H9 (cell line): ENCODE measurements at regions not wholly inside any gene's neighbourhood (a gene's known extent, or its start where the extent isn't known, plus 50 kb on each side); places are given as distances from the start of the nearest gene placed in this dataset.

Source experiments
- DNase-seq: peaks from one replicate; pipeline ENCODE4 v3.0.0-alpha.2; 2017
- H2AFZ ChIP-seq: one replicate; pipeline ENCODE4 v1.6.1; 2013; ENCODE audit warnings: mild to moderate bottlenecking, low read length, control low read depth, moderate library complexity
- H2AK5ac ChIP-seq: 2 replicates; pipeline ENCODE4 v1.6.1; 2013; ENCODE audit warnings: low read length, control low read depth, mixed read lengths; ENCODE audit not compliant: insufficient read length
- H2BK120ac ChIP-seq: one replicate; pipeline ENCODE4 v1.6.1; 2013; ENCODE audit warnings: low read depth, mild to moderate bottlenecking, low read length, control low read depth, inconsistent platforms; ENCODE audit not compliant: poor library complexity, severe bottlenecking
- H2BK12ac ChIP-seq: 2 replicates; pipeline ENCODE4 v1.6.1; 2013; ENCODE audit warnings: low read length, control low read depth, mixed read lengths, low read depth; ENCODE audit not compliant: insufficient read length
- H2BK15ac ChIP-seq: 2 replicates; pipeline ENCODE4 v1.6.1; 2013; ENCODE audit warnings: low read depth, low read length, control low read depth
- H2BK20ac ChIP-seq: one replicate; pipeline ENCODE4 v1.6.1; 2013; ENCODE audit warnings: low read depth, mild to moderate bottlenecking, low read length, control low read depth, inconsistent platforms; ENCODE audit not compliant: poor library complexity, severe bottlenecking
- H2BK5ac ChIP-seq: 2 replicates; pipeline ENCODE4 v1.6.1; 2013; ENCODE audit warnings: low read length, control low read depth, mixed read lengths; ENCODE audit not compliant: insufficient read length
- H3K14ac ChIP-seq: 2 replicates; pipeline ENCODE4 v1.6.1; 2013; ENCODE audit warnings: low read length, control low read depth; ENCODE audit not compliant: insufficient read depth
- H3K18ac ChIP-seq: 2 replicates; pipeline ENCODE4 v1.6.1; 2013; ENCODE audit warnings: low read depth, mild to moderate bottlenecking, mixed read lengths, low read length, control low read depth; ENCODE audit not compliant: insufficient read length
- H3K23ac ChIP-seq: 2 replicates; pipeline ENCODE4 v1.6.1; 2013; ENCODE audit warnings: low read length, control low read depth, mixed read lengths, low read depth; ENCODE audit not compliant: insufficient read length
- H3K23me2 ChIP-seq: 2 replicates; pipeline ENCODE4 v1.6.1; 2013; ENCODE audit warnings: low read depth, mild to moderate bottlenecking, mixed read lengths, low read length, control low read depth; ENCODE audit not compliant: insufficient read length, poor library complexity, severe bottlenecking
- H3K27ac ChIP-seq: 2 replicates; pipeline ENCODE4 v1.5.1; 2013; ENCODE audit warnings: low read length, control low read depth, mixed read lengths, low read depth; ENCODE audit not compliant: insufficient read length
- H3K27me3 ChIP-seq: 2 replicates; pipeline ENCODE4 v1.6.1; 2013; ENCODE audit warnings: low read length, control low read depth, inconsistent platforms; ENCODE audit not compliant: insufficient read depth
- H3K4ac ChIP-seq: 2 replicates; pipeline ENCODE4 v1.6.1; 2013; ENCODE audit warnings: low read depth, mild to moderate bottlenecking, control low read depth, inconsistent platforms, low read length, moderate library complexity
- H3K4me1 ChIP-seq: 2 replicates; pipeline ENCODE4 v1.6.1; 2013; ENCODE audit warnings: low read length, control low read depth, inconsistent platforms; ENCODE audit not compliant: insufficient read depth
- H3K4me2 ChIP-seq: 2 replicates; pipeline ENCODE4 v1.6.1; 2013; ENCODE audit warnings: low read length, control low read depth, mixed read lengths; ENCODE audit not compliant: insufficient read length, insufficient read depth
- H3K56ac ChIP-seq: 2 replicates; pipeline ENCODE4 v1.6.1; 2013; ENCODE audit warnings: low read depth, mild to moderate bottlenecking, mixed read lengths, low read length, control low read depth; ENCODE audit not compliant: insufficient read length
- H3K79me1 ChIP-seq: 2 replicates; pipeline ENCODE4 v1.6.1; 2013; ENCODE audit warnings: low read depth, mild to moderate bottlenecking, moderate library complexity, low read length, control low read depth, inconsistent platforms; ENCODE audit not compliant: insufficient read depth, poor library complexity, severe bottlenecking
- H3K79me2 ChIP-seq: 2 replicates; pipeline ENCODE4 v1.6.1; 2013; ENCODE audit warnings: low read length, control low read depth, inconsistent platforms; ENCODE audit not compliant: insufficient read depth
- H3K9ac ChIP-seq: 2 replicates; pipeline ENCODE4 v1.6.1; 2013; ENCODE audit warnings: low read length, control low read depth, mixed read lengths; ENCODE audit not compliant: insufficient read length; ENCODE audit errors: extremely low read depth
- H3K9me3 ChIP-seq: one replicate; pipeline ENCODE4 v1.6.1; 2013; ENCODE audit warnings: low read depth, low read length, inconsistent platforms; ENCODE audit not compliant: control insufficient read depth
- H3T11ph ChIP-seq: one replicate; pipeline ENCODE4 v1.6.1; 2013; ENCODE audit warnings: mild to moderate bottlenecking, low read length, control low read depth, inconsistent platforms
- H4K20me1 ChIP-seq: one replicate; pipeline ENCODE4 v1.6.1; 2013; ENCODE audit not compliant: control insufficient read depth, insufficient read length, insufficient read depth
- H4K5ac ChIP-seq: 2 replicates; pipeline ENCODE4 v1.6.1; 2013; ENCODE audit warnings: low read depth, mild to moderate bottlenecking, mixed read lengths, low read length, control low read depth; ENCODE audit not compliant: insufficient read length
- H4K8ac ChIP-seq: replicated peaks from 2 replicates; pipeline ENCODE4 v1.6.1; 2013; ENCODE audit warnings: low read length, control low read depth, mixed read lengths, low read depth; ENCODE audit not compliant: insufficient read length
- H4K91ac ChIP-seq: 2 replicates; pipeline ENCODE4 v1.6.1; 2013; ENCODE audit warnings: low read depth, mild to moderate bottlenecking, moderate library complexity, mixed read lengths, low read length, control low read depth; ENCODE audit not compliant: insufficient read length
- H3K27ac Mint-ChIP-seq, 3 experiments: 2 replicates in 2 of 3; 3 replicates in 1 of 3; pipeline ENCODE4 v1.8.0; 2020 to 2021; ENCODE audit warnings: mixed read lengths in 3 of 3, mild to moderate bottlenecking in 1 of 3, moderate library complexity in 1 of 3
- H3K27me3 Mint-ChIP-seq: 2 replicates; pipeline ENCODE4 v1.8.0; 2021; ENCODE audit warnings: low read depth, mild to moderate bottlenecking, moderate library complexity, mixed read lengths
- H3K36me3 Mint-ChIP-seq, 3 experiments: 2 replicates in 2 of 3; 3 replicates in 1 of 3; pipeline ENCODE4 v1.8.0; 2020 to 2021; ENCODE audit warnings: low read depth in 3 of 3, mixed read lengths in 3 of 3; ENCODE audit not compliant: insufficient read depth in 1 of 3
- H3K4me1 Mint-ChIP-seq, 2 experiments: 2 replicates each; pipeline ENCODE4 v1.8.0; 2020; ENCODE audit warnings: mixed read lengths in 2 of 2
- H3K4me3 Mint-ChIP-seq, 2 experiments: 2 replicates in 1 of 2; 3 replicates in 1 of 2; pipeline ENCODE4 v1.8.0; 2020 to 2021; ENCODE audit warnings: mild to moderate bottlenecking in 2 of 2, mixed read lengths in 2 of 2, moderate library complexity in 1 of 2
- H3K9me3 Mint-ChIP-seq, 2 experiments: 2 replicates in 1 of 2; 3 replicates in 1 of 2; pipeline ENCODE4 v1.8.0; 2020; ENCODE audit warnings: mild to moderate bottlenecking in 2 of 2, mixed read lengths in 2 of 2, moderate library complexity in 1 of 2
- CTCF ChIP-seq: fragments of 200-600 bp; sonication (generic); conservative IDR thresholded peaks from 3 replicates; pipeline ENCODE4 v1.8.0; 2021; ENCODE audit warnings: antibody characterized with exemption, mild to moderate bottlenecking
- WGBS: extraction: QIAGEN DNeasy Blood & Tissue Kit; methylation state at CpG from one replicate; pipeline ENCODE4 v1.1.7; 2013; ENCODE audit warnings: missing lambda C conversion rate, low lambda C conversion rate, mixed read lengths; ENCODE audit not compliant: insufficient read length; ENCODE audit errors: extremely low coverage; 5-methylcytosine and 5-hydroxymethylcytosine counted together

DNA sequence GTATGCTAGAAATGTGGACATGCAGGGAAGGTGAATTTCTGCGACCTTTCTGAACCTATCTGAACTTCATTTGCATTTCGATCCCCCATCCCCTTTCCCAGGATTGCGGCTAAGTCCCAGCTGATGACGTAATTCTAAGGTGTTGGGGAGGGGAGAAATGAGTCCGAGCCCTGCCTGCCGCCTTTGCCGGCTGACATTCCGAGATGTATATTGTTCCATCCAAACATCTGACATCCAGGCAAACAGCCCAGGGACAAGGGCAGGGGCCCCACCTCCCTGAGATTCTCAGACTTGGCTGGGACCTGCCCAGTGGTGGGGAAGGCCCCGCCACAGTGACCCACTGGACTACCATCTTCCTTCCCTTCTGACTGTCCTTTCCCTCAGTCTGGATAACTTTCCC, 494.6 kb downstream of the ENC1 start:
- no peak overlapping the region for H2AK5ac ChIP-seq
- H3K14ac ChIP-seq: no peak overlapping the region
- no peak overlapping the region for H3K23ac ChIP-seq
- no peak overlapping the region for H4K5ac ChIP-seq
- H3K56ac ChIP-seq: no peak overlapping the region
- H4K91ac ChIP-seq: no peak overlapping the region
- WGBS: no CpG with 5 or more reads among the region's 9 CpGs
- no peaks in the 10 kb centered on the region for H3K23me2 ChIP-seq
- H2BK12ac ChIP-seq: no peak overlapping the region
- no peak for DNase-seq
- no peaks in the 10 kb centered on the region for H3K4me1 ChIP-seq
- H3K27ac ChIP-seq: no peak overlapping the region
- no peak overlapping the region for H2BK5ac ChIP-seq
- H2AFZ ChIP-seq: no peak overlapping the region
- H3K27ac Mint-ChIP-seq: no peak overlapping the region
- H3K4me2 ChIP-seq: no peak overlapping the region
- no peaks in the 10 kb centered on the region; a peak in 1 of 7 replicates for H3K36me3 Mint-ChIP-seq
- H3K79me2 ChIP-seq: no peaks in the 10 kb centered on the region
- H2BK120ac ChIP-seq: no peak overlapping the region
- no peaks in the 10 kb centered on the region for H3K27me3 ChIP-seq
- no peaks in the 10 kb centered on the region for H3K79me1 ChIP-seq
- H3K9me3 Mint-ChIP-seq: no peaks in the 10 kb centered on the region
- H4K8ac ChIP-seq: no peak overlapping the region
- no peak overlapping the region for H2BK15ac ChIP-seq
- no peak overlapping the region for H3K18ac ChIP-seq
- H3K9ac ChIP-seq: no peak overlapping the region
- H3K9me3 ChIP-seq: no peaks in the 10 kb centered on the region
- TF ChIP-seq CTCF: no peak
- no peaks in the 10 kb centered on the region for H4K20me1 ChIP-seq
- H2BK20ac ChIP-seq: no peak overlapping the region
- H3K27me3 Mint-ChIP-seq: no peaks in the 10 kb centered on the region
- H3K4me3 Mint-ChIP-seq: no peak overlapping the region
- no peaks in the 10 kb centered on the region for H3K4me1 Mint-ChIP-seq
- H3T11ph ChIP-seq: no peak overlapping the region
- H3K4ac ChIP-seq: no peak overlapping the region
